Pons (tissue), 1 donor: ENCODE measurements at regions not wholly inside any gene's neighbourhood (a gene's known extent, or its start where the extent isn't known, plus 50 kb on each side); places are given as distances from the start of the nearest gene placed in this dataset.

Source experiments
- DNase-seq: peaks from one replicate; pipeline ENCODE4 v3.0.0-alpha.2; 2016; ENCODE audit warnings: low spot score

- DNase-seq = peak; percentile 20
Measured at GRCh38 chr20:6956056-6956455, 188.6 kb downstream of the BMP2 start.

- no peak for DNase-seq
Measured at GRCh38 chr20:6956574-6956973, 189.1 kb downstream of the BMP2 start.

GRCh38 chr20:6959900-6960312 is 192.4 kb downstream of the BMP2 start:
- DNase-seq = no peak

GRCh38 chr20:6966721-6967120 is 199.2 kb downstream of the BMP2 start:
- no peak for DNase-seq

GRCh38 chr20:6974838-6975237 is 207.4 kb downstream of the BMP2 start:
- no peak for DNase-seq

GRCh38 chr20:6975311-6975710 is 207.8 kb downstream of the BMP2 start:
- DNase-seq = peak; percentile 81

GRCh38 chr20:6976106-6976900 is 208.8 kb downstream of the BMP2 start:
- no peak for DNase-seq

- DNase-seq = no peak
Measured at GRCh38 chr20:6979621-6980020, 212.1 kb downstream of the BMP2 start.

GRCh38 chr20:6993011-6993410 is 225.5 kb downstream of the BMP2 start:
- DNase-seq = no peak

GRCh38 chr20:6993511-6993910 is 226.0 kb downstream of the BMP2 start:
- no peak for DNase-seq

- no peak for DNase-seq
Measured at GRCh38 chr20:6994452-6994851, 227.0 kb downstream of the BMP2 start.

- DNase-seq = no peak
Measured at GRCh38 chr20:6998909-6999308, 231.4 kb downstream of the BMP2 start.

GRCh38 chr20:6999381-6999780 is 231.9 kb downstream of the BMP2 start:
- DNase-seq = no peak

- no peak for DNase-seq
Measured at GRCh38 chr20:7003598-7003997, 236.1 kb downstream of the BMP2 start.

GRCh38 chr20:7004801-7005200 is 237.3 kb downstream of the BMP2 start:
- DNase-seq = no peak

- DNase-seq = no peak
Measured at GRCh38 chr20:7010527-7010926, 243.0 kb downstream of the BMP2 start.

- no peak for DNase-seq
Measured at GRCh38 chr20:7015257-7015656, 247.8 kb downstream of the BMP2 start.

GRCh38 chr20:7022597-7022996 is 255.1 kb downstream of the BMP2 start:
- DNase-seq = no peak

- DNase-seq = no peak
Measured at GRCh38 chr20:7025635-7026034, 258.1 kb downstream of the BMP2 start.

GRCh38 chr20:7029019-7029418 is 261.5 kb downstream of the BMP2 start:
- DNase-seq = peak; percentile 12

GRCh38 chr20:7031222-7031621 is 263.7 kb downstream of the BMP2 start:
- no peak for DNase-seq

- DNase-seq = no peak
Measured at GRCh38 chr20:7038029-7038428, 270.5 kb downstream of the BMP2 start.

GRCh38 chr20:7057611-7058010 is 290.1 kb downstream of the BMP2 start:
- no peak for DNase-seq

GRCh38 chr20:7078804-7079203 is 311.3 kb downstream of the BMP2 start:
- no peak for DNase-seq
